Body of pancreas (tissue), 4 donors: ENCODE measurements at regions not wholly inside any gene's neighbourhood (a gene's known extent, or its start where the extent isn't known, plus 50 kb on each side); places are given as distances from the start of the nearest gene placed in this dataset.

ENCODE experiments used
- ATAC-seq: fragments of 150-250 bp; one replicate; pipeline ENCODE4 v1.9.1; 2016
- DNase-seq, 4 donors: peaks; one replicate each; pipeline ENCODE4 v3.0.0-alpha.2; 2019
- H3K27ac ChIP-seq, 4 donors: fragments of 200-600 bp; sonication (generic); 1 replicate in 3 of 4; 2 replicates in 1 of 4; pipeline versions ENCODE4 v1.5.1 to v1.6.1; 2016 to 2019; ENCODE audit warnings: mild to moderate bottlenecking in 1 of 4, mixed read lengths in 1 of 4, moderate library complexity in 1 of 4
- H3K27me3 ChIP-seq, 2 donors: fragments of 200-600 bp; sonication (generic); one replicate each; pipeline ENCODE4 v1.6.0; 2016; ENCODE audit warnings: mild to moderate bottlenecking in 1 of 2
- H3K36me3 ChIP-seq, 2 donors: fragments of 200-600 bp; sonication (generic); replicated peaks in 1 of 2; 2 replicates each; pipeline ENCODE4 v1.5.1; 2016; ENCODE audit warnings: low read depth in 2 of 2; ENCODE audit not compliant: insufficient read depth in 1 of 2
- H3K4me1 ChIP-seq: fragments of 200-600 bp; sonication (generic); one replicate; pipeline ENCODE4 v1.6.0; 2016
- H3K4me3 ChIP-seq, 2 donors: fragments of 200-600 bp; sonication (generic); 1 replicate in 1 of 2; 2 replicates in 1 of 2; pipeline ENCODE4 v1.5.1; 2016 to 2019
- H3K9me3 ChIP-seq, 3 donors: fragments of 200-600 bp; sonication (generic); 1 replicate in 2 of 3; 2 replicates in 1 of 3; pipeline ENCODE4 v1.5.1; 2016
- CTCF ChIP-seq, 7 experiments: fragments of 450-650 bp in 4 of 7; fragments of 200-600 bp in 3 of 7; sonication (generic) in 3 of 7; IDR thresholded peaks; one replicate each; pipeline ENCODE4 v1.5.1; 2016 to 2019; ENCODE audit warnings: antibody characterized with exemption in 7 of 7
- POLR2A ChIP-seq, 3 donors: fragments of 450-650 bp; IDR thresholded peaks; one replicate each; pipeline ENCODE4 v1.6.1; 2016; ENCODE audit warnings: antibody characterized with exemption in 3 of 3, mild to moderate bottlenecking in 2 of 3
- WGBS, 2 donors: methylation state at CpG; one replicate each; pipeline ENCODE4 v1.1.5; 2017; 5-methylcytosine and 5-hydroxymethylcytosine counted together
- intact Hi-C: fragments of 100-400 bp; cut with DNase I; formaldehyde crosslinking; loops from one replicate; pipeline ENCODE4 v1.15.1; 2023

GRCh38 chr5:98461485-98461884 lies 312.0 kb upstream of the RGMB start:
- TF ChIP-seq POLR2A (IDR thresholded peaks at IDR 0.05): no peak
- no peak for TF ChIP-seq CTCF (IDR thresholded peaks at IDR 0.05)
- no peak overlapping the region for H3K27ac ChIP-seq
- H3K9me3 ChIP-seq: no peaks in the 10 kb centered on the region
- 66 to 69% methylated on average over 3 of the region's 3 CpGs for WGBS, 2 donors
- H3K36me3 ChIP-seq: no peaks in the 10 kb centered on the region
- no peaks in the 10 kb centered on the region for H3K27me3 ChIP-seq
- intact Hi-C loops: no loop called here
- DNase-seq (no peak), ATAC-seq (no peak)
- no peak overlapping the region for H3K4me3 ChIP-seq
- no peaks in the 10 kb centered on the region for H3K4me1 ChIP-seq

GRCh38 chr5:98463222-98463621 lies 310.2 kb upstream of the RGMB start:
- H3K9me3 ChIP-seq: no peaks in the 10 kb centered on the region
- no peak for ATAC-seq
- H3K27ac ChIP-seq: no peak overlapping the region
- TF ChIP-seq CTCF (IDR thresholded peaks at IDR 0.05) (no peak), POLR2A (IDR thresholded peaks at IDR 0.05) (no peak)
- DNase-seq: no peak
- no peaks in the 10 kb centered on the region for H3K27me3 ChIP-seq
- intact Hi-C loops: no loop called here
- WGBS, 2 donors: 87 to 91% methylated on average over 4 of the region's 4 CpGs
- H3K4me1 ChIP-seq: no peaks in the 10 kb centered on the region
- H3K36me3 ChIP-seq: no peaks in the 10 kb centered on the region
- H3K4me3 ChIP-seq: no peak overlapping the region

GRCh38 chr5:98463676-98464075 lies 309.8 kb upstream of the RGMB start:
- no peaks in the 10 kb centered on the region for H3K4me1 ChIP-seq
- intact Hi-C loops: no loop called here
- no peak overlapping the region for H3K4me3 ChIP-seq
- WGBS, 2 donors: 47 to 53% methylated on average over 5 of the region's 5 CpGs
- H3K27ac ChIP-seq: no peak overlapping the region
- no peak for DNase-seq
- TF ChIP-seq POLR2A (IDR thresholded peaks at IDR 0.05) (no peak), CTCF (IDR thresholded peaks at IDR 0.05) (no peak)
- no peaks in the 10 kb centered on the region for H3K27me3 ChIP-seq
- ATAC-seq: no peak
- no peaks in the 10 kb centered on the region for H3K9me3 ChIP-seq
- H3K36me3 ChIP-seq: no peaks in the 10 kb centered on the region

- Histone ChIP-seq H3K4me1 (no peaks in the 10 kb centered on the region), H3K27ac (no peak overlapping the region), H3K36me3 (no peaks in the 10 kb centered on the region), H3K4me3 (no peak overlapping the region), H3K9me3 (no peaks in the 10 kb centered on the region), H3K27me3 (no peaks in the 10 kb centered on the region)
- DNase-seq (no peak), ATAC-seq (no peak)
- intact Hi-C loops: no loop called here
- WGBS, 2 donors: 88 to 94% methylated on average over 3 of the region's 3 CpGs
- TF ChIP-seq POLR2A (IDR thresholded peaks at IDR 0.05) (no peak), CTCF (IDR thresholded peaks at IDR 0.05) (no peak)
Measured at GRCh38 chr5:98464737-98465330, 308.6 kb upstream of the RGMB start.

GRCh38 chr5:98468188-98468869 lies 305.1 kb upstream of the RGMB start:
- ATAC-seq (no peak), DNase-seq (no peak)
- Histone ChIP-seq H3K9me3 (no peaks in the 10 kb centered on the region), H3K4me3 (no peak overlapping the region), H3K4me1 (no peaks in the 10 kb centered on the region), H3K27me3 (no peaks in the 10 kb centered on the region), H3K36me3 (no peaks in the 10 kb centered on the region), H3K27ac (no peak overlapping the region)
- WGBS, 2 donors: 63 to 64% methylated on average over 4 of the region's 4 CpGs
- no peak for TF ChIP-seq POLR2A (IDR thresholded peaks at IDR 0.05)
- no peak for TF ChIP-seq CTCF (IDR thresholded peaks at IDR 0.05)
- intact Hi-C loops: no loop called here
